HCT116 (cell line): ENCODE measurements at regions not wholly inside any gene's neighbourhood (a gene's known extent, or its start where the extent isn't known, plus 50 kb on each side); places are given as distances from the start of the nearest gene placed in this dataset.

Experiments used
- ATAC-seq: fragments of 200-7000 bp; cut with Tn5 transposase; 2 replicates; pipeline ENCODE4 v1.9.1; 2020; ENCODE audit warnings: mild to moderate bottlenecking, moderate library complexity
- BruUV-seq: library from RNA; stranded (reverse); fragments of 400-500 nt; replicated peaks from 2 replicates; lab custom pipeline; 2021; lab: Mats Ljungman, UMichigan
- CTCF ChIA-PET: fragments of 300-600 bp; sonication (Branson Sonifier 250); formaldehyde crosslinking; loops from one replicate; lab custom pipeline; 2021; ENCODE audit warnings: antibody characterized with exemption; lab: Charles Lee
- POLR2A ChIA-PET: fragments of 300-600, 350-600 bp; sonication (Branson Sonifier 250); formaldehyde crosslinking; loops from one replicate; lab custom pipeline; 2021; ENCODE audit warnings: antibody characterized with exemption; lab: Charles Lee
- RAD21 ChIA-PET, 2 experiments: fragments of 300-600 bp; sonication (Branson Sonifier 250); formaldehyde crosslinking; loops; one replicate each; lab custom pipeline; 2023; ENCODE audit warnings: low total read pairs in 2 of 2; ENCODE audit not compliant: uncharacterized antibody in 2 of 2, unreplicated experiment in 2 of 2, low non-redundant PET in 1 of 2; lab: Charles Lee
- DNase-seq: peaks from one replicate; pipeline ENCODE4 v3.0.0-alpha.2; 2010; ENCODE audit warnings: low read depth, low spot score
- H2AFZ ChIP-seq: fragments of 200-600 bp; shearing (Covaris generic), sonication (generic); 2 replicates; pipeline ENCODE4 v1.6.1; 2017; ENCODE audit warnings: low read depth, mixed run types, mixed read lengths, antibody characterized with exemption, low read length; ENCODE audit not compliant: poor library complexity, severe bottlenecking
- H3K27ac ChIP-seq: 2 replicates; pipeline ENCODE4 v1.5.1; 2012; ENCODE audit warnings: low read depth, low read length
- H3K27me3 ChIP-seq: fragments of 200-600 bp; sonication (generic); 2 replicates; pipeline ENCODE4 v1.6.1; 2016; ENCODE audit warnings: mixed run types, low read length, mixed read lengths; ENCODE audit not compliant: insufficient read depth
- H3K36me3 ChIP-seq, 2 experiments: fragments of 200-500 bp in 1 of 2; fragments of 200-600 bp in 1 of 2; sonication (Bioruptor generic) in 1 of 2; sonication (generic) in 1 of 2; 2 replicates each; pipeline versions ENCODE4 v1.5.1 to v1.6.1; 2014 to 2016; ENCODE audit warnings: low read length in 2 of 2, inconsistent platforms in 1 of 2, mixed read lengths in 1 of 2, mixed run types in 1 of 2; ENCODE audit not compliant: insufficient read depth in 2 of 2, control insufficient read depth in 1 of 2
- H3K4me1 ChIP-seq, 2 experiments: fragments of 200-600 bp in 1 of 2; sonication (generic) in 1 of 2; 2 replicates each; pipeline versions ENCODE4 v1.5.1 to v1.6.1; 2012 to 2017; ENCODE audit warnings: low read length in 2 of 2, inconsistent platforms in 1 of 2, mild to moderate bottlenecking in 1 of 2, mixed read lengths in 1 of 2, mixed run types in 1 of 2, moderate library complexity in 1 of 2; ENCODE audit not compliant: insufficient read depth in 2 of 2, control insufficient read depth in 1 of 2
- H3K4me2 ChIP-seq: fragments of 200-600 bp; sonication (generic); 2 replicates; pipeline ENCODE4 v1.6.1; 2017; ENCODE audit warnings: mixed run types, low read length, mixed read lengths
- H3K4me3 ChIP-seq, 2 experiments: fragments of 200-600 bp in 1 of 2; sonication (generic) in 1 of 2; replicated peaks in 1 of 2; 2 replicates each; pipeline ENCODE4 v1.5.1; 2011 to 2016; ENCODE audit warnings: low read length in 2 of 2, control low read depth in 1 of 2, low read depth in 1 of 2, mild to moderate bottlenecking in 1 of 2, mixed read lengths in 1 of 2, mixed run types in 1 of 2
- H3K79me2 ChIP-seq: fragments of 200-600 bp; sonication (generic); 2 replicates; pipeline ENCODE4 v1.6.1; 2017; ENCODE audit warnings: mild to moderate bottlenecking, mixed run types, low read length, moderate library complexity, mixed read lengths; ENCODE audit not compliant: insufficient read depth
- H3K9ac ChIP-seq: fragments of 200-600 bp; sonication (generic); 2 replicates; pipeline ENCODE4 v1.6.1; 2016; ENCODE audit warnings: low read length, mixed read lengths
- H3K9me2 ChIP-seq: fragments of 200-600 bp; sonication (generic), shearing (Covaris generic); 2 replicates; pipeline ENCODE4 v1.6.1; 2017; ENCODE audit warnings: mixed run types, mild to moderate bottlenecking, moderate library complexity; ENCODE audit not compliant: insufficient read depth
- H3K9me3 ChIP-seq, 2 experiments: fragments of 200-500 bp in 1 of 2; fragments of 200-600 bp in 1 of 2; sonication (Bioruptor generic) in 1 of 2; sonication (generic) in 1 of 2; 2 replicates each; pipeline ENCODE4 v1.6.1; 2014 to 2017; ENCODE audit warnings: low read length in 2 of 2, mixed read lengths in 2 of 2, inconsistent platforms in 1 of 2, low read depth in 1 of 2, mild to moderate bottlenecking in 1 of 2, mixed run types in 1 of 2, moderate library complexity in 1 of 2; ENCODE audit not compliant: control insufficient read depth in 1 of 2, insufficient read depth in 1 of 2
- H4K20me1 ChIP-seq: fragments of 200-600 bp; sonication (generic), shearing (Covaris generic); 2 replicates; pipeline ENCODE4 v1.6.1; 2017; ENCODE audit warnings: mixed run types, mild to moderate bottlenecking, moderate library complexity; ENCODE audit not compliant: insufficient read depth
- CBX3 ChIP-seq: IDR thresholded peaks from 2 replicates; pipeline ENCODE4 v1.6.1; 2012; ENCODE audit warnings: low read depth
- EGR1 ChIP-seq: IDR thresholded peaks from 2 replicates; pipeline ENCODE4 v1.6.1; 2012; ENCODE audit warnings: low read depth
- ELF1 ChIP-seq: IDR thresholded peaks from 2 replicates; pipeline ENCODE4 v1.6.1; 2012; ENCODE audit warnings: low read depth, borderline replicate concordance
- EZH2 ChIP-seq: fragments of 200-600 bp; sonication (generic); IDR thresholded peaks from 2 replicates; pipeline ENCODE4 v1.6.1; 2017; ENCODE audit warnings: antibody characterized with exemption, mixed run types
- EZH2phosphoT487 ChIP-seq: fragments of 200-600 bp; IDR thresholded peaks from 2 replicates; pipeline ENCODE4 v1.6.1; 2018; ENCODE audit warnings: antibody characterized with exemption, borderline replicate concordance
- FOSL1 ChIP-seq: IDR thresholded peaks from 2 replicates; pipeline ENCODE4 v1.6.1; 2012; ENCODE audit warnings: low read depth
- JUND ChIP-seq: IDR thresholded peaks from 2 replicates; pipeline ENCODE4 v1.6.1; 2012
- POLR2A ChIP-seq: IDR thresholded peaks from 2 replicates; pipeline ENCODE4 v1.7.0; 2011; ENCODE audit warnings: borderline replicate concordance; ENCODE audit not compliant: insufficient read depth, insufficient read length; ENCODE audit errors: extremely low read depth
- POLR2AphosphoS5 ChIP-seq: IDR thresholded peaks from 2 replicates; pipeline ENCODE4 v1.6.1; 2011; ENCODE audit warnings: mild to moderate bottlenecking, low read depth, low read length, moderate library complexity
- RAD21 ChIP-seq: IDR thresholded peaks from 2 replicates; pipeline ENCODE4 v1.6.1; 2012; ENCODE audit warnings: low read depth, mild to moderate bottlenecking
- REST ChIP-seq: IDR thresholded peaks from 2 replicates; pipeline ENCODE4 v1.6.1; 2012; ENCODE audit warnings: low read depth
- SIN3A ChIP-seq: IDR thresholded peaks from 2 replicates; pipeline ENCODE4 v1.6.1; 2012; ENCODE audit warnings: low read depth
- SP1 ChIP-seq: IDR thresholded peaks from 2 replicates; pipeline ENCODE4 v1.6.1; 2012; ENCODE audit warnings: low read depth
- SRF ChIP-seq: IDR thresholded peaks from 2 replicates; pipeline ENCODE4 v1.6.1; 2012; ENCODE audit warnings: low read depth
- YY1 ChIP-seq: IDR thresholded peaks from 2 replicates; pipeline ENCODE4 v1.6.1; 2011; ENCODE audit warnings: low read length, low read depth, moderate library complexity, mild to moderate bottlenecking; ENCODE audit not compliant: insufficient replicate concordance; ENCODE audit errors: extremely low read depth
- ZFX ChIP-seq: fragments of 450-650 bp; IDR thresholded peaks from 2 replicates; pipeline ENCODE4 v1.6.1; 2017
- ZNF274 ChIP-seq: fragments of 200-500 bp; sonication (Bioruptor generic); IDR thresholded peaks from 2 replicates; pipeline ENCODE4 v1.6.1; 2014; ENCODE audit warnings: mild to moderate bottlenecking, low read depth, low read length, inconsistent platforms
- intact Hi-C: fragments of 100-400 bp; cut with micrococcal nuclease; formaldehyde crosslinking; loops from 2 replicates; pipeline ENCODE4 v1.10.0; 2022
- TF ChIP-seq, protein P1 (sequence below), 3 experiments: fragments of 200-600 bp in 1 of 3; sonication (generic) in 1 of 3; IDR thresholded peaks in 2 of 3; conservative IDR thresholded peaks in 1 of 3; 2 replicates each; pipeline ENCODE4 v1.5.1; 2012 to 2017; ENCODE audit warnings: low read depth in 2 of 3, low read length in 2 of 3, antibody characterized with exemption in 1 of 3, borderline replicate concordance in 1 of 3, control low read depth in 1 of 3, mild to moderate bottlenecking in 1 of 3, mixed read lengths in 1 of 3, mixed run types in 1 of 3, moderate library complexity in 1 of 3; ENCODE audit not compliant: insufficient read depth in 1 of 3
- TF ChIP-seq, protein P2 (sequence below): IDR thresholded peaks from 2 replicates; pipeline ENCODE4 v1.6.1; 2011; ENCODE audit warnings: mild to moderate bottlenecking, low read length, moderate library complexity; ENCODE audit not compliant: insufficient replicate concordance; ENCODE audit errors: extremely low read depth
- TF ChIP-seq, protein P3 (sequence below): IDR thresholded peaks from 2 replicates; pipeline ENCODE4 v1.6.1; 2012

GRCh38 chr17:5700745-5701144 is 116.4 kb upstream of the NLRP1 start:
- no peak for DNase-seq
- H3K9me2 ChIP-seq, result no peaks in the 10 kb centered on the region
- peaks cover 60% of the 10 kb centered on the region for H3K27me3 ChIP-seq
- no peak overlapping the region for H3K4me3 ChIP-seq
- intact Hi-C loops, result no loop called here
- H3K79me2 ChIP-seq, result no peaks in the 10 kb centered on the region
- H2AFZ ChIP-seq, result no peak overlapping the region
- no TSS peak for BruUV-seq
- H3K4me1 ChIP-seq, result no peaks in the 10 kb centered on the region
- no peak overlapping the region for H3K27ac ChIP-seq
- no peak for TF ChIP-seq SRF
- TF ChIP-seq JUND, result no peak
- TF ChIP-seq, protein P1, sequence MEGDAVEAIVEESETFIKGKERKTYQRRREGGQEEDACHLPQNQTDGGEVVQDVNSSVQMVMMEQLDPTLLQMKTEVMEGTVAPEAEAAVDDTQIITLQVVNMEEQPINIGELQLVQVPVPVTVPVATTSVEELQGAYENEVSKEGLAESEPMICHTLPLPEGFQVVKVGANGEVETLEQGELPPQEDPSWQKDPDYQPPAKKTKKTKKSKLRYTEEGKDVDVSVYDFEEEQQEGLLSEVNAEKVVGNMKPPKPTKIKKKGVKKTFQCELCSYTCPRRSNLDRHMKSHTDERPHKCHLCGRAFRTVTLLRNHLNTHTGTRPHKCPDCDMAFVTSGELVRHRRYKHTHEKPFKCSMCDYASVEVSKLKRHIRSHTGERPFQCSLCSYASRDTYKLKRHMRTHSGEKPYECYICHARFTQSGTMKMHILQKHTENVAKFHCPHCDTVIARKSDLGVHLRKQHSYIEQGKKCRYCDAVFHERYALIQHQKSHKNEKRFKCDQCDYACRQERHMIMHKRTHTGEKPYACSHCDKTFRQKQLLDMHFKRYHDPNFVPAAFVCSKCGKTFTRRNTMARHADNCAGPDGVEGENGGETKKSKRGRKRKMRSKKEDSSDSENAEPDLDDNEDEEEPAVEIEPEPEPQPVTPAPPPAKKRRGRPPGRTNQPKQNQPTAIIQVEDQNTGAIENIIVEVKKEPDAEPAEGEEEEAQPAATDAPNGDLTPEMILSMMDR (IDR thresholded peaks at IDR 0.05 in 2 of 3, conservative IDR thresholded peaks at IDR 0.05 in 1 of 3; ENCODE audit: borderline replicate concordance in 1 of 3, insufficient read depth in 1 of 3, low read depth in 2 of 3, low read length in 2 of 3), result no peak
- no peak for TF ChIP-seq POLR2AphosphoS5
- no peak for TF ChIP-seq YY1
- TF ChIP-seq, protein P2, sequence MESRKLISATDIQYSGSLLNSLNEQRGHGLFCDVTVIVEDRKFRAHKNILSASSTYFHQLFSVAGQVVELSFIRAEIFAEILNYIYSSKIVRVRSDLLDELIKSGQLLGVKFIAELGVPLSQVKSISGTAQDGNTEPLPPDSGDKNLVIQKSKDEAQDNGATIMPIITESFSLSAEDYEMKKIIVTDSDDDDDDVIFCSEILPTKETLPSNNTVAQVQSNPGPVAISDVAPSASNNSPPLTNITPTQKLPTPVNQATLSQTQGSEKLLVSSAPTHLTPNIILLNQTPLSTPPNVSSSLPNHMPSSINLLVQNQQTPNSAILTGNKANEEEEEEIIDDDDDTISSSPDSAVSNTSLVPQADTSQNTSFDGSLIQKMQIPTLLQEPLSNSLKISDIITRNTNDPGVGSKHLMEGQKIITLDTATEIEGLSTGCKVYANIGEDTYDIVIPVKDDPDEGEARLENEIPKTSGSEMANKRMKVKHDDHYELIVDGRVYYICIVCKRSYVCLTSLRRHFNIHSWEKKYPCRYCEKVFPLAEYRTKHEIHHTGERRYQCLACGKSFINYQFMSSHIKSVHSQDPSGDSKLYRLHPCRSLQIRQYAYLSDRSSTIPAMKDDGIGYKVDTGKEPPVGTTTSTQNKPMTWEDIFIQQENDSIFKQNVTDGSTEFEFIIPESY, result no peak
- no peak for TF ChIP-seq EZH2
- no peak for TF ChIP-seq SP1
- TF ChIP-seq POLR2A, result no peak
- TF ChIP-seq ELF1, result no peak
- no peak for TF ChIP-seq ZNF274
- no peak for TF ChIP-seq EZH2phosphoT487
- TF ChIP-seq, protein P3, sequence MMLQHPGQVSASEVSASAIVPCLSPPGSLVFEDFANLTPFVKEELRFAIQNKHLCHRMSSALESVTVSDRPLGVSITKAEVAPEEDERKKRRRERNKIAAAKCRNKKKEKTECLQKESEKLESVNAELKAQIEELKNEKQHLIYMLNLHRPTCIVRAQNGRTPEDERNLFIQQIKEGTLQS, result no peak
- no peak for TF ChIP-seq REST
- no peak for TF ChIP-seq FOSL1
- TF ChIP-seq EGR1, result no peak
- TF ChIP-seq RAD21, result no peak
- no peak for TF ChIP-seq ZFX
- TF ChIP-seq CBX3, result no peak
- TF ChIP-seq SIN3A, result no peak
- TF ChIP-seq, all 23 proteins: peak for 0
- H3K4me2 ChIP-seq, result no peak overlapping the region
- ATAC-seq, result no peak
- RAD21 ChIA-PET, result no interaction called here
- CTCF ChIA-PET, result no interaction called here
- no peak overlapping the region for H3K9ac ChIP-seq
- no peaks in the 10 kb centered on the region for H3K36me3 ChIP-seq
- no peaks in the 10 kb centered on the region for H4K20me1 ChIP-seq
- POLR2A ChIA-PET, result no interaction called here
- H3K9me3 ChIP-seq, result no peaks in the 10 kb centered on the region
